ENCODE measurements at regions not wholly inside any gene's neighbourhood (a gene's known extent, or its start where the extent isn't known, plus 50 kb on each side); places are given as distances from the start of the nearest gene placed in this dataset.

GRCh38 chr6:90868256-90868655 is 281.4 kb upstream of the MAP3K7 start:
- no peak for TF ChIP-seq POLR2A (IDR thresholded peaks at IDR 0.05; ENCODE audit: extremely low read depth, insufficient read length)
- no peak for TF ChIP-seq MAX (IDR thresholded peaks at IDR 0.05; ENCODE audit: low read depth, low read length)
- TF ChIP-seq MYC (IDR thresholded peaks at IDR 0.05; ENCODE audit: low read depth, low read length): no peak
- TF ChIP-seq CTCF (IDR thresholded peaks at IDR 0.05; ENCODE audit: low read depth, low read length): no peak
- DNase-seq (ENCODE audit: low read depth): no peak
- H3K4me3 ChIP-seq (ENCODE audit: low read depth, low read length): no peak overlapping the region

- no peak overlapping the region for H3K4me3 ChIP-seq (ENCODE audit: low read depth, low read length)
- no peak for DNase-seq (ENCODE audit: low read depth)
- no peak for TF ChIP-seq CTCF (IDR thresholded peaks at IDR 0.05; ENCODE audit: low read depth, low read length)
- no peak for TF ChIP-seq MYC (IDR thresholded peaks at IDR 0.05; ENCODE audit: low read depth, low read length)
These were observed 278.6 kb upstream of the MAP3K7 start for GRCh38 chr6:90865513-90865912.

- H3K4me3 ChIP-seq (ENCODE audit: low read depth, low read length): no peak overlapping the region
- TF ChIP-seq MYC (IDR thresholded peaks at IDR 0.05; ENCODE audit: low read depth, low read length) (no peak), POLR2A (IDR thresholded peaks at IDR 0.05; ENCODE audit: extremely low read depth, insufficient read length) (no peak), MAX (IDR thresholded peaks at IDR 0.05; ENCODE audit: low read depth, low read length) (no peak), CTCF (IDR thresholded peaks at IDR 0.05; ENCODE audit: low read depth, low read length) (no peak)
- no peak for DNase-seq (ENCODE audit: low read depth)
These were observed 276.2 kb upstream of the MAP3K7 start for GRCh38 chr6:90863043-90863442.

- no peak overlapping the region for H3K4me3 ChIP-seq (ENCODE audit: low read depth, low read length)
- peak; percentile 35 for DNase-seq (ENCODE audit: low read depth)
- no peak for TF ChIP-seq CTCF (IDR thresholded peaks at IDR 0.05; ENCODE audit: low read depth, low read length)
- TF ChIP-seq POLR2A (IDR thresholded peaks at IDR 0.05; ENCODE audit: extremely low read depth, insufficient read length): no peak
- TF ChIP-seq MYC (IDR thresholded peaks at IDR 0.05; ENCODE audit: low read depth, low read length): no peak
- no peak for TF ChIP-seq MAX (IDR thresholded peaks at IDR 0.05; ENCODE audit: low read depth, low read length)
These were observed 274.1 kb upstream of the MAP3K7 start for GRCh38 chr6:90860822-90861601.

GRCh38 chr6:90859612-90860011 is 272.7 kb upstream of the MAP3K7 start:
- TF ChIP-seq CTCF (IDR thresholded peaks at IDR 0.05; ENCODE audit: low read depth, low read length) (no peak), POLR2A (IDR thresholded peaks at IDR 0.05; ENCODE audit: extremely low read depth, insufficient read length) (no peak), MAX (IDR thresholded peaks at IDR 0.05; ENCODE audit: low read depth, low read length) (no peak), MYC (IDR thresholded peaks at IDR 0.05; ENCODE audit: low read depth, low read length) (no peak)
- H3K4me3 ChIP-seq (ENCODE audit: low read depth, low read length): no peak overlapping the region
- peak; percentile 8 for DNase-seq (ENCODE audit: low read depth)
